ENCODE measurements at regions not wholly inside any gene's neighbourhood (a gene's known extent, or its start where the extent isn't known, plus 50 kb on each side); places are given as distances from the start of the nearest gene placed in this dataset.
A peak's percentile ranks its signal among the peaks of the same experiment; 100 is the strongest.

DNA sequence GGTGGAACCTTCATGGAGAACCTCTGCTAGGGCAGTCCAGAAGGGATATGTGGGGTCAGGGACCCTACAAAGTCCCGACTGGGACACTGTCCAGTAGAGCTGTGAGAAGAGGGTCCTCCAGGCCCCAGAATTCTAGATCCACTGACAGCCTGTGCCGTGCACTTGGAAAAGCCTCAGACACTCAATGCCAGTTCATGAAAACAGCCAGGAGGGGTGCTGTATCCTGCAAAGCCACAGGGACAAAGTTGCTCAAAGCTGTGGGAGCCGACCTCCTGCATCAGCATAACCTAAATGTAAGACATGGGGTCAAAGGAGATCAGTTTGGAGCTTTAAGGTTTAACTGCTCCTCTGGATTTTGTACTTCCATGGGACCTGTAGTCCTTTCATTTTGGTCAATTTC is 448.8 kb upstream of the CADM2 start:
- TF ChIP-seq, protein P1, sequence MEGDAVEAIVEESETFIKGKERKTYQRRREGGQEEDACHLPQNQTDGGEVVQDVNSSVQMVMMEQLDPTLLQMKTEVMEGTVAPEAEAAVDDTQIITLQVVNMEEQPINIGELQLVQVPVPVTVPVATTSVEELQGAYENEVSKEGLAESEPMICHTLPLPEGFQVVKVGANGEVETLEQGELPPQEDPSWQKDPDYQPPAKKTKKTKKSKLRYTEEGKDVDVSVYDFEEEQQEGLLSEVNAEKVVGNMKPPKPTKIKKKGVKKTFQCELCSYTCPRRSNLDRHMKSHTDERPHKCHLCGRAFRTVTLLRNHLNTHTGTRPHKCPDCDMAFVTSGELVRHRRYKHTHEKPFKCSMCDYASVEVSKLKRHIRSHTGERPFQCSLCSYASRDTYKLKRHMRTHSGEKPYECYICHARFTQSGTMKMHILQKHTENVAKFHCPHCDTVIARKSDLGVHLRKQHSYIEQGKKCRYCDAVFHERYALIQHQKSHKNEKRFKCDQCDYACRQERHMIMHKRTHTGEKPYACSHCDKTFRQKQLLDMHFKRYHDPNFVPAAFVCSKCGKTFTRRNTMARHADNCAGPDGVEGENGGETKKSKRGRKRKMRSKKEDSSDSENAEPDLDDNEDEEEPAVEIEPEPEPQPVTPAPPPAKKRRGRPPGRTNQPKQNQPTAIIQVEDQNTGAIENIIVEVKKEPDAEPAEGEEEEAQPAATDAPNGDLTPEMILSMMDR (IDR thresholded peaks at IDR 0.05; ENCODE audit: control insufficient read depth, insufficient read depth, low read depth, low read length, missing control alignments), result no peak
- no peak for DNase-seq (ENCODE audit: low read depth)
- H3K4me3 ChIP-seq (ENCODE audit: control insufficient read depth, low read depth, low read length), result no peak overlapping the region

DNA sequence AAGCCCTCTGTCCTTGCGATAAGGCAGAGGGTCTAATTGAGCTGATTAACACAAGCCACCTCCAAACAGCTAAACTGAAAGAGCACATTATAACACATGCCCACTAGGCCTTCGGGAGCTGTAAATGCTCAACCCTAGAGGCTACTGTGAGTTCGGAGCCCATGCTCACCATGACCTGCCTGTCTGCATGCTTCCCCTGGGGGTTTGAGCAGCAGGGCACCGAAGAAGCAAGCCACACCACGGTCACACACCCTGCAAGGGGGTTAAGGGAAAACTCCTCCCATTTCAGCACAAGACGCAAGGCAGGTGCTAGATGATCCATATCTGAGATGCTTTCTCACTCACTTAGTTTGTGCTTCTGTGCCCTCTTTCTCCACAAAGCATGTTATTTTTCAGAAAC is 435.9 kb upstream of the CADM2 start:
- no peak overlapping the region for H3K4me3 ChIP-seq (ENCODE audit: control insufficient read depth, low read depth, low read length)
- no peak for DNase-seq (ENCODE audit: low read depth)
- TF ChIP-seq, protein P1 (IDR thresholded peaks at IDR 0.05; ENCODE audit: control insufficient read depth, insufficient read depth, low read depth, low read length, missing control alignments), result no peak

DNA sequence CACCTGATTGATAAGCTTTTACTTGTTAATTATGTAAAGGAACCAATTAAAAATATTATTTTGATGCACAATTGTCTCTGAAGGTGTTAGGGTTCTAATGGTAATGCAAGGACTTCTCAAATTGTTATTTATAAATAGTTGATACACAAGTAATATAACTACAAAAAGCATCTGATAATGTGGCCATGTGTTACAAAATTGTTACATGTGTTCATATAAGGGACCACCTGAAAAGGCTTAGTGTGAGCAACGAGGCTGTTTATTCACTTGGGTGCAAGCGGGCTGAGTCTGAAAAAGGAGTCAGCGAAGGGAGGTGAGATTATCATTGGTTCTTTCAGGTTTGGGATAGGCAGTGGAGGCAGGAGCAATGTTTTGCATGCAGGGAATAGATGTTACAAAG is 421.9 kb upstream of the CADM2 start:
- DNase-seq (ENCODE audit: low read depth), result no peak
- H3K4me3 ChIP-seq (ENCODE audit: control insufficient read depth, low read depth, low read length), result no peak overlapping the region
- TF ChIP-seq, protein P1 (IDR thresholded peaks at IDR 0.05; ENCODE audit: control insufficient read depth, insufficient read depth, low read depth, low read length, missing control alignments), result no peak

DNA sequence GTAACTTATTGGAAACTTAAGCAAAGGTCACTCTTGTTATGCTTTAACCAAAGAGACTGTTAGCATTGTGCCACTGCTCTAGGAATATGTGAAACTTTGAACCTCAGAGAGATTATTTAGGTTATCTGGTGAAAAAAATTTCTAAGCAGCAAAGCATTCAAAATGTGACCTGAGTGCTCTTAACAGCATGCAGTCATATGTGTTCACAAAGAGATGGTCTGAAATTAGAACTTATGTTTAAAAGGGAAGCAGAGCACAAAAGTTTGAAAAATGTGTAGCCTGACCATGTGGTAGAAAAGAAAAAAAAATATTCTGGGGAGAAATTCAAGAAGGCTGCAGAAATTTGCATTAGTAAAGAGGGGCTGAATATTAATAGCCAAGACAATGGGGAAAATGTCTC is 420.2 kb upstream of the CADM2 start:
- DNase-seq (ENCODE audit: low read depth), result no peak
- H3K4me3 ChIP-seq (ENCODE audit: control insufficient read depth, low read depth, low read length), result no peak overlapping the region
- TF ChIP-seq, protein P1 (IDR thresholded peaks at IDR 0.05; ENCODE audit: control insufficient read depth, insufficient read depth, low read depth, low read length, missing control alignments), result no peak

DNA sequence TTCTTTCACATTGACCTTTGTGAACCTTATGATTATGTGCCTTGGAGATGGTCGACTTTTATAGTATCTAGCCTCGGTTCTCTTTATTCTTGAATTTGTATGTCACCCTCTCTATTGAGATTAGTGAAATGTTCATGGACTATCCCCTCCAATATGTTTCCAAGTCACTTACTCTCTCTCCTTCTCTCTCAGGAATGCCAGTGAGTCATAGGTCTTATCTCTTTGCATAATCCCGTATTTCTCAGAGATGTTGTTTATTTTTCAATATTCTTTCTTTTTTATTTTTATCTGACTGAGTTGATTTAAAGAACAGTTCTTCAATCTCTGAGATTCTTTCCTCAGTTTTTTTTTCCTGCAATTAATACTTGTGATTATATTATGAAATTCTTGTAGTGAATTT is 411.6 kb upstream of the CADM2 start:
- TF ChIP-seq, protein P1 (IDR thresholded peaks at IDR 0.05; ENCODE audit: control insufficient read depth, insufficient read depth, low read depth, low read length, missing control alignments), result no peak
- no peak overlapping the region for H3K4me3 ChIP-seq (ENCODE audit: control insufficient read depth, low read depth, low read length)
- no peak for DNase-seq (ENCODE audit: low read depth)

DNA sequence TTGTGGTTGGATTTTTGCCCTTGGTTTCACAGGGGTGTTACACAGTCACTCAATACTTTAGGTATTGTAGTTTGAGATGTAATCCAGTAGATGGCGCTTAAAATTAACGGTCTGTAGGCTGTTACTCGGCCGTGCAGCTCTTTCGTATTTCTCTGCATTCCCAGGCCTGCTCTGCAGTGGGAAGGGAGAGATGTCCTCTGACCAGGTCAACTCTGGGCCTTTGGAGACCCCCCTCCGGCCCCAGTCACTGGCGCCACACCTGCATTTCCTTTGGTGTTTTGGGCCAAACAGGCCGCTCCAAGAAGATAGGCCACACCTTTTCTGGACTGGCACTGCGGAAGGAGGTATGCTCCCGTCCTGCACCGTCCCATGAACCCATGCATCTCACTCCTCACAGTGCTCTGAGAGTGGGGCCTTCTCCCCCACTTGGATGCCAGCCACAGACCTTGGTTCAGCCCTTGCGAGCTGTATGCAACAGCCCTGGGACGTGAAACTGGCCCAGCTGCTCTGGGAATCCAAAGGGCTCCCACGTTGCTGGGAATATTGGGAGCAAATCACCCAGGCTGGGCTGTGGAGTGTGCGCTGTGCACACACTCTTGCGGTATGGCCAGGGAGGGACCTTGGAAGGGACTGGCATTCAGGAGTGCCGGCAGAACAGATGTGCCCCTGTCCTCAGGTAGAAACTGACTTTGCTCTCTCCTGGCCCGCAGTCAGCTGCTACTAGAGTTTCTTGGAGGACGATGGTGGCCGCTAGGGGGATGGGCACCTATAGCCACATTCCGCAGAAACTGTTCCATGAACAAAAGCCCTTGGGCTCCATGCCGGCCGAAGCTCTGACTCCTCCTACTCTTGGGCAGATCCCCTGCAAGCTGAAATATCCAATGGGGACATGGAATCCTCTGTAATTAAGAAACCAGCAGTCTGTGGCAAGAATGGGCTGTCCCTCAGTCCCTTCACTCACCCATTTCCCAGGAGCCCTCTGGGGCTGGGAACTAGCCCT is 410.5 kb upstream of the CADM2 start:
- H3K4me3 ChIP-seq (ENCODE audit: control insufficient read depth, low read depth, low read length), result no peak overlapping the region
- TF ChIP-seq, protein P1 (IDR thresholded peaks at IDR 0.05; ENCODE audit: control insufficient read depth, insufficient read depth, low read depth, low read length, missing control alignments), result peak; percentile 9
- no peak for DNase-seq (ENCODE audit: low read depth)

Measured in AG09309 (cell line).